DOHH2 (cell line): ENCODE measurements at regions not wholly inside any gene's neighbourhood (a gene's known extent, or its start where the extent isn't known, plus 50 kb on each side); places are given as distances from the start of the nearest gene placed in this dataset.

ENCODE experiments used
- EZH2phosphoT487 ChIP-seq: fragments of 200-600 bp; sonication (generic); IDR thresholded peaks from 2 replicates; pipeline ENCODE4 v1.6.1; 2017; ENCODE audit warnings: borderline replicate concordance, mild to moderate bottlenecking, antibody characterized with exemption, low read length, moderate library complexity, mixed read lengths
- TF ChIP-seq, protein P1 (sequence below): fragments of 200-600 bp; sonication (generic); IDR thresholded peaks from one replicate; pipeline ENCODE4 v1.5.1; 2014; ENCODE audit warnings: antibody characterized with exemption, mild to moderate bottlenecking, low read depth, low read length; ENCODE audit not compliant: poor library complexity, severe bottlenecking

DNA sequence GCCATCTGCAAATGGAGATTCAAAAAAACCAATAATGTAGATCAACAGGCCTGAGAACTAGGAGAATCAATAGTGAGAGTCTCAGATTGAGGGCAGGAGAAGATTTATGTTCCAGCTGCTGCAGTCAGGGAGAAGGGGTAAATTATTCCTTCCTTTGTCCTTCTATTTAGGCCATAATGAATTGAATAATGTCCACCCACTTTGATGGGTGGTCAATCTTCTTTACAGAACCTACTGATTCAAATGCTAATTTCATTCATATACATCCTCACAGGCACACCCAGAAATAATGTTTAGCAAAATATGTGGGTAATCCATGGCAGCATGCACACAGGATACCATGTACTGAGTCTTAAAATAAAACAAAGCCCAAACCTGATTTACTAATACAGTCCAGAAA lies 695.3 kb upstream of the REG3G start:
- TF ChIP-seq, protein P1, sequence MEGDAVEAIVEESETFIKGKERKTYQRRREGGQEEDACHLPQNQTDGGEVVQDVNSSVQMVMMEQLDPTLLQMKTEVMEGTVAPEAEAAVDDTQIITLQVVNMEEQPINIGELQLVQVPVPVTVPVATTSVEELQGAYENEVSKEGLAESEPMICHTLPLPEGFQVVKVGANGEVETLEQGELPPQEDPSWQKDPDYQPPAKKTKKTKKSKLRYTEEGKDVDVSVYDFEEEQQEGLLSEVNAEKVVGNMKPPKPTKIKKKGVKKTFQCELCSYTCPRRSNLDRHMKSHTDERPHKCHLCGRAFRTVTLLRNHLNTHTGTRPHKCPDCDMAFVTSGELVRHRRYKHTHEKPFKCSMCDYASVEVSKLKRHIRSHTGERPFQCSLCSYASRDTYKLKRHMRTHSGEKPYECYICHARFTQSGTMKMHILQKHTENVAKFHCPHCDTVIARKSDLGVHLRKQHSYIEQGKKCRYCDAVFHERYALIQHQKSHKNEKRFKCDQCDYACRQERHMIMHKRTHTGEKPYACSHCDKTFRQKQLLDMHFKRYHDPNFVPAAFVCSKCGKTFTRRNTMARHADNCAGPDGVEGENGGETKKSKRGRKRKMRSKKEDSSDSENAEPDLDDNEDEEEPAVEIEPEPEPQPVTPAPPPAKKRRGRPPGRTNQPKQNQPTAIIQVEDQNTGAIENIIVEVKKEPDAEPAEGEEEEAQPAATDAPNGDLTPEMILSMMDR: no peak
- TF ChIP-seq EZH2phosphoT487: no peak
